Ramos (cell line): ENCODE measurements at regions not wholly inside any gene's neighbourhood (a gene's known extent, or its start where the extent isn't known, plus 50 kb on each side); places are given as distances from the start of the nearest gene placed in this dataset.

Experiments
- in situ Hi-C: fragments of 300-500 bp; cut with MboI; formaldehyde crosslinking; loops from one replicate; pipeline ENCODE4 v1.14.3; 2022; ENCODE audit warnings: low sequenced_read_pairs; ENCODE audit not compliant: unreplicated experiment

- in situ Hi-C loops = loop anchor here (25.0 kb wide), 1 partner anchor 620 kb away; no protein-coding TSS in a partner anchor
Measured at GRCh38 chr7:32357535-32358277, 132.5 kb downstream of the LSM5 start.

DNA sequence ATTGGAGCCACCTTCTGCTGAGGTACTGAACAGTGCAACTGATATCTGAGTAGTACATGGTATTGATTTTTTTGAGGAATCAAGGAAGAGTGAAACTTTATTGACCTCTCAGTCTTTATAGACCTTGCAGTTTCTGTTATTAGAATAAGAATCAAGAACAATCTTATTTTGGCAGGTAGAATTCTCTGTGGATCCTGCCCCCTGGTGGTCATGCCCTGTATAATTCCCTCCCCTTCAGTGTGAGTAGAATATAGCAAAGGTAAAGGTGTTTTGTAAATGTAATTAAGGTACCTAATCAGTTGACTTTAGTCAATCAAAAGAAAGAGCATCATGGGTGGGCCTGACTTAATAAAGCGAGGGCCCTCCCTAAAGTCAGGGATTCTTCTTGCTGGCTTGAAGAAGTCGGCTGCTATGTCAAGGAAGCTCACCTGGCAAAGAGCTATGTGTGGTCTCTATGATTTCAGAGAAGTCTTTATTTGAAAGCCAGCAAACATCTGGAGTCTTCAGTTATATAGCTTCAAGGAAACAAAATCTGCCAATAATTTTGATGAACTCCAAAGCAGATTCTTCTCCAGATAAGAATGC is 142.8 kb downstream of the LSM5 start:
- in situ Hi-C loops = no loop called here

DNA sequence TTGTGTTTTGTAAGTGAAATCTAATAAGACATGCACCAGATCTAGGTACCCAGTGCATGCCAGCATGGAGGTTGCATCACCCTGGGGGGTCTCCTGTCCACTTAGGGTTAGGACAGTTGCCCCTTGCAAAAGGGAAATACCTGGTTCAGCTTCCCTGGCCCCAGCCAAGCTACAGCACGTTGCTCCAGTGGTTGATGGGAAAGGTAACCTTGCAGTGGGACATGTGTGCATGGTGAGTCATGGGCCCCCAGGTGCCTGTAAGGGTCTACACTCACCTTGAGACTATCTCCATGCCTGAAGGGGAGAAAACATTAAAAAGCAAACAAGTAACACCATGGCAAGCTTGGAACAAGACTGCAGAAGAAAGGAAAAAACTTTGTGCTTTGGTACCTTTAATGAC is 143.9 kb downstream of the LSM5 start:
- in situ Hi-C loops = no loop called here

- in situ Hi-C loops = no loop called here
Measured at GRCh38 chr7:32336726-32337125, 153.5 kb downstream of the LSM5 start.

- in situ Hi-C loops = no loop called here
Measured at GRCh38 chr7:32335107-32335506, 155.1 kb downstream of the LSM5 start.

DNA sequence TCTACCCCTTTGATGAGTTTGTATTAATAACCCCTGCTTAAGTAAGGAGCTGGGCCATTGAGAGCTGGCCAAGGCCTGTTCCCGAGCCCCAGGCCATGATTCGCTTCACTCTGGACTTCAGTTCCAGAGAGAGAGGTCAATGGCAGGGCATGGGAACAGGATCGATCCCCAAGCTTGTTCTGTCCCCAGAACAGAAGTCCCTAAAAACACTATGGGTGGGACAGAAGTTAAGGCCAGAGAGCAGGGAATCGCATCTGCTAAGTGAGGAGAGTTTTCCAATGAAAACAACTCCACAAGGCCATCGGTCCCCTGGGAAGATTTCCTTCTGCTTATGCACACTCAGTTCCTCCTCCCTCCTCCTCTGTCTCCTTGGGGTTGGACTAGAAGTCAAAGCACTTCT is 159.6 kb downstream of the LSM5 start:
- in situ Hi-C loops = no loop called here

DNA sequence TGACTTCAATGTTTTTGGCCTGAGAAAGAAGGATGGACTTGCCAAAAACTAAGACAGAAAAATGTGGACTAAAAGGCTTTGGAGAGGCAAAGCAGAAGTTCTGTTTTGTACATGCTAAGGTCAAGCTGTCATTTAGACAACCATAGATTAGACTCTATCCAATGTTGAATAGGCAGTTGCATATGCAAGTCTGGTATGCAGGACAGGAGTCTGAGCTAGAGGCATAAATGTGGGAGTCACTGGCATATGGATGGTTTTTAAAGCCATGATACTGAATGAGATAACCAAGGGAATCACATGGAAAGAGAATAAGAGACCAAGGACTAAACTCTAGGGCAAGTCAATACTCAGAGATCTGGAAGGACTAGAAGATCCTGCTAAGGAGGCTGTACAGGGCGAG is 164.1 kb downstream of the LSM5 start:
- in situ Hi-C loops = no loop called here

- in situ Hi-C loops = no loop called here
Measured at GRCh38 chr7:32323712-32324111, 166.5 kb downstream of the LSM5 start.

GRCh38 chr7:32319012-32319382 is 171.2 kb downstream of the LSM5 start:
- in situ Hi-C loops = no loop called here

GRCh38 chr7:32318300-32319011 is 171.7 kb downstream of the LSM5 start:
- in situ Hi-C loops = no loop called here

GRCh38 chr7:32316839-32317238 is 173.3 kb downstream of the LSM5 start:
- in situ Hi-C loops = no loop called here

DNA sequence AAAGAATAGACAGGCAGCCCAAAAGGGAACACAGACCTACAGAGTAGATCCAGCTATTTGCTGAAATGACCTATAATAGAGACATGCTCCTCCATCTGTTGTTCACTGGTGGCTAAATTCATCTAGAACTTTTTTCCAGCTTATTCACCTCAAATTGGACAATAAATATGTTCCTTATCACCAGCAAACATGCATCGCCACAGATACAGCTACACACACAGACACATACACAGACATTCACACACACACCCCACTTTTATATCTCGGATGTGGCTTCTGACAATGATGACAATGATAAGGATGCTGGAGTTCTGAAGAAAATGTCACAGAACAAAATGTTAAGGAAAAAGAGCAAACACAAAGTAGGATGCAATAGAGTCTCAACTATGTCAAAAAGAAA is 175.4 kb downstream of the LSM5 start:
- in situ Hi-C loops = no loop called here

DNA sequence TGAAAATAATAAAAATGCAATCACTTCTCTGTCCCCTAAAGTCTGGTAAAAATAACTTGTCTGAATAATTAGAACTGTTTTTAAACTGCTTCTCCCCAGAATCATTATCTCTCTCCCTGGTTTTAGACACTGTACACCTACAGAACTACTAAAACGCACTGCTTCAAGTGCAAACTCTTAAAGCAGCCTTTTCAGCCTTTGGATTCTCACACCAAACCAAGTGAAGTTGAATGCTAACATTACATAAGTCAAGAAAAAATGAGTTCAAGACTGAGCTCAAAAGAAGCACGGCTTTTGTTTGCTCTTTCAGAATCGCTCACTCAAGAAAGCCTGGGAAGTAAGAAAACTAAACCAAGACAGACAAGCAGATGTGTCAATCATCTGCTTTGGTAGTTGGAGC is 188.8 kb downstream of the LSM5 start:
- in situ Hi-C loops = no loop called here

- in situ Hi-C loops = no loop called here
Measured at GRCh38 chr7:32299133-32299702, 191.0 kb downstream of the LSM5 start.

GRCh38 chr7:32298408-32299132 is 191.6 kb downstream of the LSM5 start:
- in situ Hi-C loops = no loop called here

- in situ Hi-C loops = no loop called here
Measured at GRCh38 chr7:32293833-32294232, 196.3 kb downstream of the LSM5 start.

DNA sequence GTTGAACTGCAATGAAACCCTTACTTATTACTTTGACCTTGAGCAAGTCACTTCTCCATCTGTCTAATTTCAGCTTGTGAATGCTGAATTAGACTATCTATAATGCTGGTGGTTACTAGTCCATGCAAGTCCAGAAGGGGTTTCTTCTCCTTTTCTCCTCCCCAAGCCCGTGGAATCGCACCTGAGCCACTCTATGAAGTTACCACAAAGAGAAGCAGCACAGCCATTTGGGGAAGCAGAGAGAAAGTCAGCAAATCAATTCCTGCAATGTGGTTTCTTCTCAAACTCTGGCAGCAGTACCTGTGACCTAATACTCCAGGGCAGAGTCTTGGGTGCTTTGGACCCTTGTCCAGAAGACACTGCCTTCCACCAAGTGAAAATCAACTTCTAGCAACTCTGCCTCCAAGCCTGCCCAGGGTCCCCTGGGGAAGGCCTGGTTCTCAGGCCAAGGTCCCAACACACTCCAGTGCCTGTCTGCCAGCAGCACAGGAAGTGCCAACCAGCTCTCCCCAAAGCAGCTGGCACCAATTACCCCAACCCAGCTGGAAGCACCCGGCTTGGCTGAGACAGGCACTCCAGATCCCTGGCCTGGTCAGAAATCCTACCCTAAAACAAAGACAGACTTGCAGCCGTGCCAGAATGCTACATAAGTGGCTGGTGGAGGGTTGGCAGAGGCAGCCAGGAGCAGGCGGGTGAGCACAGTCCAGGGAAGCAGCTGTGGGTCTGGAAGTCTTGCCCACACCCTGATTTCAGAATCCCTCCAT is 200.3 kb downstream of the LSM5 start:
- in situ Hi-C loops = no loop called here

- in situ Hi-C loops = no loop called here
Measured at GRCh38 chr7:32285698-32286097, 204.5 kb downstream of the LSM5 start.

- in situ Hi-C loops = no loop called here
Measured at GRCh38 chr7:32283546-32283945, 206.6 kb downstream of the LSM5 start.

GRCh38 chr7:32279500-32279899 is 209.3 kb upstream of the PDE1C start:
- in situ Hi-C loops = no loop called here
